ENCODE measurements at regions not wholly inside any gene's neighbourhood (a gene's known extent, or its start where the extent isn't known, plus 50 kb on each side); places are given as distances from the start of the nearest gene placed in this dataset.

DNA sequence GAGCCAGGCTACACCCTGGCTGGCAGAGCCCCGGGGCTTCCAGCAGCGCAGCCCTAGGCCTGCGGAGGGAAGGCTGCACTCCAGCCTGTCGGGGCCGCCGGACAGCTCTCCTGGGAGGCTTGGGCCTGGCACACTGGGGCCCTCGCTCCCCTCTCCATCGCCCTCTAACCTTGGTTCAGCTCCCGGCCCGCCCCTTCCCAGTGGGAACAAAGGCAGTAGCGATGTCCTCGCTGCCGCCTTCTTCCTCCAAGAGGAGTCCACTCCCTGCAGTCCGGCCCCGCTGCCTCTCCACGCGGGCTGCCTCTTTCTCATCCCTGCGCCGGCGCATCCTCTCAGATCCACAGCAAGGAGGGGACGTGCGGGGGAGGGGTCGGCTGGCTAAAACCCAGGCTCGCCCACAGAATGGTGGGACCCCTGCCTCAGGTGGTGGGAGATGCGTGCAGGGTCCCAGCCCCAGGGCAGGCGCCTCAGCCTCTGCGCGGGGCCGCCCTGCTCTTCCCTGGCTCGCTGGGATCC, 138.1 kb downstream of the TWIST2 start:
- DNase-seq = no peak

DNA sequence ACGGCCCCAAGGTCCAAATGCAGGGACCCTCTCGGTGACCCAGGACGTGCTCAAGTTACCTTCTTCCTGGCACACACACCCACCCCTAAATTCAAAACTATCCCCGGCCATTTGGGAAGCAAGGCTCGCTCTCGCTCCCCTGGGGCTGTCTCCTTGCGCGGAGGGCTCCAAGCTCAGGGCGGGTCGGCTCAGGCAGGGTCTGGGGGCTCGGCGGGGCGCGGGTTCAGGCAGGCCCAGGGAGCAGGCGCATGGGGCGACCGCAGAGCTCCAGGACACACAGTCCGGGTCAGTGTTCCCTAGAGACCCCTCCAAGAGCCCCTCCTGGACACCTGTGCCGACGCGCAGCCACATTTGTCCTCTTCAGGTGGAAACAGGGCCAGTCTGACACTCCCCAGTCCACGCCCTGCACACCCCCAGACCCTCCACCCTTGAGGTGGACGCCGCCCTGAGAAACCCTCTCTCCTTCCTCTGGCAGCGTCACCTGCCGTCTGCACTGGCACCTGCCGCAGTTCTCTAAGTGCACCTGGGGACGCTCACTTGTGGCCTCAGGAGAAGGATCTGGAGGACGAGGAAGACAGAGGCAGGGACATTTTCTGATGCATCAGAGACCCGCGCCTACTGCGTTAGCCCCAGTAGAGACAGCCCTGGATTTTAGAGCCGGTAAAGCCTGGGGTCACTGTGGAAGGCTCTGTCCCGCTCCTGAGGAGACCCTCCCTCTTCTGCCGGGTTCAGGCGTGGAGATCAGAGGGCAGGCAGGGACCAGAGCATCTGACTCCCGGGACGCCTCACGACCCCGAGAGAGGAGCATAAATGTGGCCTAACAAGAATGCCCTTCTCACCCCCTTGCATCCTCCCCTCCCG, 138.8 kb downstream of the TWIST2 start:
- no peak for DNase-seq

DNA sequence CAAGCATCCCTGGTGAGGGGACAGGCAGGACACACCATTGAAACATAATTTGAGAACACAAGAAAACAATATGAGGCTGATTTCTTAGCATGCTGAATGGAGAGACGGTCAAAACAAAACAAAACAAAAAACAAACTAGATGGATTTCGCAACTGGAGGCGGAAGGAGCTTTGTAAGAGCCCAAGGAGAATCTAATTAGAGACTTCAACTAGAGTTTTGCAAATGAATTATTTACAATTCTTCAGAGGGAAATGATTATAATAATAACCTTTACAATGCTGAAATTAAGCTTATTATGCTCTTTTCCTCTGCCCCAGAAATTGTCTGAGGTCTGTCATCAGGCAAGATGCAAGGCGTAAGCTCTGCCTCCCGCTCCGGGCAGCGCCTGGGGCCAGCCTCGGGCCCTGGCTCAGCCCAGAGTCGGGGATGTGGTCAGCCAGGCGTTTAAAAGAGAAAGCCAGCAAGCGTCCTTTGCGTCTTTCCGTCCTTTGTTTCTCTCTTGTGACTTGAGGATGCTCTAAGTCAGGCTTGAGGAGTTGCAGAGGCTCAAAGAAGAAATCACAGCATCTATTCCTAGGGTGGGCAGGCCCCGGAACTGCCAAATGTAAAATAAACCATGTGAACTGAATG, 139.6 kb downstream of the TWIST2 start:
- no peak for DNase-seq

DNA sequence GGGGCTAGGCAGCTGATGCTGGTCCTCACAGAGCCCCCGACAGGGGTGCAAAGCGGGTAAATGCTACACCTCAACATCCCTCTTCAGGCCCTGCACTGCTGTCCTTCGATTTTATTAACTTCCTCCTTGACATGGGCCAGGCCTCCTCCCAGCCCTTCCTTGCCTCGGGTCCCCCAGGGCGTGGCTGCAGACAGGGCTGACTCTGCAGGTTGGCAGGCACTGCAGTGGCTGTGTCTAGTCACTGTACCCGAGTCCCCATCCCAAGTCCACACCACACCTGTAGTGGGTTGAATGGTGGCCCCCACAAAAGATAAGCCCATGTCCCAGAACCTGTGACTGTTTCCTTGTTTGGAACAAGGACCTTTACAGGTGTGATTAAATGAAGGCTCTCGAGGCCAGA, 140.2 kb downstream of the TWIST2 start:
- DNase-seq = no peak

DNA sequence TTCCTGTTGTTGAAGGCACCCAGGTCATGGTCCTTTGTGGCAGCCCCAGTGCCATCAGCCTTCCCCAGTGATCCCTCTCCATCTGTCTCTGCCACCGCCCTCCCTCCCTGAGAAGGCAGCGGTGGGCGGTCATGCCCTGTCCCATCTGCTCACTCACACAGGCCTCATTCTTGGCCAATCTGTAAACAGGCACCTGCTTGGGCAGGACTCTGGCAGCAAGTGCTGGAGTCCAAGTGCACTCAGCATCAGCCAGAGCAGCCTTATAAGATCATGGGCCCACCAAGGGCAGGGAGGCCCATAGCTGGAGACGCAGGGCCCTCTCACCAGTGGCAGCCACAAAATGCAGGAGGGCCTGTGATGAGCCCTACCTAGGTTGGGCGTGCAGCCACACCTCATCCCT, 140.9 kb downstream of the TWIST2 start:
- no peak for DNase-seq

DNA sequence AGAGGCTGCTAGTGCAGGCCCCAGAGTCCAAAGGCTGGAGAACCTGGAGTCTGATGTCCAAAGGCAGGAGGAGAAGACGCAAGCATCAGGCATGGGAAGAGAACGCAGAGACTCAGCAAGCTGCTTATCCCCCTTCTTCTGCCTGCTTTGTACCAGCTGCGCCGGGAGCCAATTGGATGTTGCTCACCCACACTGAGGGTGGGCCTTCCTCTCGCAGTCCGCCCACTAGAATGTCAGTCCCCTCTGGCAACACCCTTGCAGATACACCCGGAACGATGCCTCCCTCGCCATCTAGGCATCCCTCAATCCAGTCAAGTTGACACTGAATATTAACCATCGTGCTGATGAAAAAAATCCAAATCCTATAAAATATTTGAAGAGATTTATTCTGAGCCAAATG, 141.6 kb downstream of the TWIST2 start:
- DNase-seq = no peak

DNA sequence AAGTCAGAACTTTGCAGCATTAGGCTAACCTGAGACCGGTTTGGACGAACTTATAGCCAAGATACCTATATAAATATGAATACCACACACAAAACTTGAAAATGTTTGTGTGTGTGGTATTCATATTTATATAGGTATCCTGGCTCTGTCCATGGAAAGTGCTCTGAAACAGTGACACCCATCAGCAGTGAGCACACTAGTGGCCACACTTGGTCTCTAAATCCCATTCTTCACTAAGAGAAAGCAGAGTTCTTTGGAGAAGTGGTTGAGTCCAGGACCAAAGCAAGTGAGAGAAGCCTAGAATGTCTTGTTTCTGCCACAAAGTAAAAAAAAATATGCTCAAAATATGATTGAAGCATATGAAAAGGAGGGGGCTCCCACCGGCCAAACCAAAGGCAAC, 146.5 kb downstream of the TWIST2 start:
- DNase-seq = no peak

DNA sequence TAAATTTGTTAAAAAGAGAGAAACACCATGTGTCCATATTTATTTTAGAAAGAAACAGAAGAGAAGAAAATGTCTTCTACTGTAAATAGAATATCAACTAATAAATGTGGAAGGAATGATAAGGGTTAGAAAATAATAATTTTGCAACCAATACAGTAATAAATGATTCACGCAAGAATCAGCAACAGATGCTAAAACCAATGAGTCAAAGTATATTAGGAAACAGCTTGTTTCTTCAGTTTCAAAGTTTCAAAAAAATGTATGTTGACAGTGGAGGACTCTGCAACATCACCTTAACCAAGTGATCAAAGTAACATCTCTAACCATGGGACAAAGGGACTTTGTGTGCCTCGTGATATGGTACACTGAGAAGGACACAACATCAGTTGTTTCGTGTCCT, 147.0 kb downstream of the TWIST2 start:
- DNase-seq = no peak

DNA sequence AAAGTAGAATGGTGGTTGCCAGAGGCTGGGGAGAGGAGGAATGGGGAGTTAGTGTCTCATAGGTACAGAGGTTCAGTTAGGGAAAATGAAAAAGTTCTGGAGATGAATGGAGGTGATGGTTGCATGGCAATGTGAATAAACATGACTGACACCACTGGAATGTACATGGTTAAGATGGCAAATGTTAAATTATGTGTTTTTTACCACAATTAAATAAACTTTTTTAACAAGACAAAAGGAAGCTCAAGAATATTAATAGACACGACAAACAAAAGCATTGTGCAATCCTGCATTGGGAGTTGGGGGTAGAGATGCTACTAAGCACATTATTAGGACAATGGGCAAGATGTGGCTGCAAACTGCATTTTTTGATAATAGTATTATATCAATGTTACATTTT, 147.7 kb downstream of the TWIST2 start:
- DNase-seq = no peak

DNA sequence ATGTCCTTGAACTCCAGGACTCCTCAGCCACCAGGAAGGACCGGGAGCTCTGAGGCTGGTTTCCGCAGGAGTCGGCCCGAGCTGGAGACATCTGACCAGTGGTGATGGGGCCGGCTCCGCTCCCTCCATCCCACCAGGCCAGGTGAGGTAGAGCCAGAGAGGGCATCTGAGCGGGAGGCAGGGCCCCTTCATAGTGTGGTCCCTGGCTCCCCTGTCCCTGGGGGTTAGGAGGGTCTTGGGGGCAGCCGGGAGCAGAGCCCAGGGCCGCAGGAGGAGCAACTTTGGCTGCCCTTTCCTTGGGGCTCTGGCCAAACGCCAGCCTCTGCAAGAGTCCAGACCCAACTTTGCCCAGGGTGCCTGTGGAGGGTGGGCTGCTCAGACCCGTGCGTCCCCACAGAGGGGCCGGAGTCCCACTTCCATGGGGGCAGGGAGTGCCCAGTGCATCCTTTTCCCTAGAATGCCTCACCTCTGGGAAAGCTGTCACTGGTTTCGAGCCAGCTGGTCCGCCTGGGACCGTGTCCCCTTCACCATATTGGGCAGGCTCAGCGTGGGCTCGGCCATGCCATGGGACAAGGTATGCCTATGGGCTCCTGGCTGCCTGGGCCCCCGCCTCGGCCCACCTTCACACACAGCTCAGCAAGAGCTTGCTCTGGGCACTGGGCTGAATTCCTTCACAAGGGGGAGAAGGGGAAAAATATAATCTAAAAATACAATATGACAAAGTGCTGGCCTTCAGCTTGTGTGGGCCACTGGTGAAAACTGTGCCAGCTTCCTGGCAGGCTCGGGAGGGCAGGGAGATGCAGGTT, 148.6 kb downstream of the TWIST2 start:
- no peak for DNase-seq

DNA sequence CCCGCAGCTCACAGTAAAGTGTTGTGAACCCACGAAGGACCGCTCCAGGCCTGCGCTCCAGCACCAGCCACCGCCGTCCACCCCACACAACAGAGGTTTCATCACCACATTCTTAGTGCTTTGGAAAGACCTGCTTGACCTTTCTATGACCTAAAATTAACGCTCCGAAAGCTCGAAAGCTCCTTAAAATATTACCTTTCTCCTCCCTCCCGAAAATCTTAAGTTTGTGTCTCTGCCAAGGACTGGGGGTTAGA, 149.2 kb downstream of the TWIST2 start:
- no peak for DNase-seq

DNA sequence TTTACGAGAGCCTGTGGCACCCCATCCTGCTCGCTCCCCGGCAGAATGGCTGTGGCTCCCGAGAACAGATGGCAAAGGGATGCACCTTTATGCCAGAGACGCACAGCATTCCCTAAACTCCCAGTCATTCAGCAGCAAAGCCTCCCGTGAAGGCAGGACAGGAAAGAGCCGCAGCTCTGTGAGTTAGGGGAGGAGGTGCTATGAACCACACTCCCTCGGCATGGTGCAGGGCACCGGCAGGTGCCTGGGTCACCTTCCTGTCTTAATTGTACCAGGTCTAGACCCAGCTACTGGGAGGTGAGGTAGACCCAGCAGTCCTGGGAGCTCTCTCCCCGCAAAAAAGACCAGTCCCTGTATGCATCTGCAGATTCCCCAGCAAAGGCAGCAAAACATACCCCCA, 149.8 kb downstream of the TWIST2 start:
- DNase-seq = no peak
